NOMO-1 treated with dmso at 0.1 percent for 144 hours (cell line): ENCODE measurements at regions not wholly inside any gene's neighbourhood (a gene's known extent, or its start where the extent isn't known, plus 50 kb on each side); places are given as distances from the start of the nearest gene placed in this dataset.
"Not testable (repeated sequence)": the region's sequence is repeated elsewhere in the genome, so short reads cannot be mapped to it uniquely, and the experiment has no call there.

Source experiments
- DNase-seq: peaks from one replicate; lab custom pipeline; 2025; ENCODE audit not compliant: unreplicated experiment; lab: John Stamatoyannopoulos, UW

DNA sequence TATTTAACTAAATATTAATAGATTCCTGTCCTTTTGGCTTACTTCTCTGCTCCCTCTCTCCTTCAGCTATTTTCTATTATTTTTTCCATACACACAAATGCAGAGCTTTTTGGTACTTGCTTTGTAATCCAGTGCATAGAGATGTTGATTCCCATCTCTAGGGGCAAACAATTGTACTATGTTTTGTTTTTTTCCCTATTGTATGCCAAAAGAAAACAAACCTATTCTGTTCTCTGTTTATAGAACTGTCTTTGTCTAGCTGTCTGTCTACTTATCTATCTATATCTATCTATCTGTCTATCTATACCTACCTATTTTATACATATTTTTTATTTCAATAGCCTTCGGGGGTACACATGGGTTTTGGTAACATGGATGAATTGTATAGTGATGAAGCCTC lies 121.6 kb upstream of the LIFR start:
- no peak for DNase-seq

DNA sequence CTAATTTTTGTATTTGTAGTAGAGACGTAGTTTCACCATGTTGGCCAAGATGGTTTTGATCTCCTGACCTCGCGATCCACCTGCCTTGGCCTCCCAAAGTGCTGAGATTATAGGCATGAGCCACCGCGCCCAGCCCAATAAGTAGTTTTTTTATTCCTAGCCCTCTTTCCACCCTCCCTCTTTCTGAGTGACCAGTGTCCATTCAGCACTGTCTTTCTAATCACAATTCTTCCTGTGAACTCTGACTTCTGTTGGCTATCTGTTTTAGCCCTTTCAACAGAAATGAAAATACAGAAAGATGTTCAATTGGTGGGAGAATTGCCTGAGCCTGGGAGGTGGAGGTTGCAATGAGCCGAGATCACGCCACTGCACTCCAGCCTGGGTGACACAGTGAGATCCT lies 122.3 kb upstream of the LIFR start:
- not testable (repeated sequence) for DNase-seq

DNA sequence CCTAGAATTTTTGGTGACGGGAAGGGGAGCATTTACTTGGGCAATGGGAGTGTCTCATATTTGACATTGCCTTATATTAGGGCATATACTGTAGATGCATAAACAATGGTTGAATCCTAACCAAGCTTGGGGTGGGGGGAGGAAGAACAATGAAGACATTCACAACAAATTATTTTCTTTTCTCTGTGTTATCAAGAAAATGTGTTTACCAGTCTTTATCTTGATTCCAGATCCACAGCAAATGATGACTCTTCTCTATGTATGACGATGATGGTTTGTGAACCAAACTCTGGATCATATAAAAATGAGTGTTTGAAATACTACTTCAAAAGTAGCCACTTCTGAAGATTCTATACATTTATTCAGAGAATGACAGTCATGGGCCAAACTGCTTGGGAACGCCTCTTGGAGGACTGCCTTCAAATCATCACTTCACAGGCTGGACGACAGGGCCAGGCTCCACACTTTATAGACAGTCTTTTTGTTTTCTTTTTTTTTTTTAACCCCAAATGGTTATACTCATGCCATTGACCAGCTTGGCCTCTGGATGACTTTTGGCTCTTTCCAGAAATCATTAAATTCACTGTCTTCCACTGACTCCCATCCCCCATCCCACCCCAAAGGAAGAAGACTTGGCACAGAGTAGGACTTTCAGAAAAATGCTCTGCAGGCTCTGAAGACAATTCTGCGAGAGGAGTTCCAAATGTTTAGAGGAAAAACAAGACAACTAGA lies 123.8 kb upstream of the LIFR start:
- DNase-seq, result no peak

DNA sequence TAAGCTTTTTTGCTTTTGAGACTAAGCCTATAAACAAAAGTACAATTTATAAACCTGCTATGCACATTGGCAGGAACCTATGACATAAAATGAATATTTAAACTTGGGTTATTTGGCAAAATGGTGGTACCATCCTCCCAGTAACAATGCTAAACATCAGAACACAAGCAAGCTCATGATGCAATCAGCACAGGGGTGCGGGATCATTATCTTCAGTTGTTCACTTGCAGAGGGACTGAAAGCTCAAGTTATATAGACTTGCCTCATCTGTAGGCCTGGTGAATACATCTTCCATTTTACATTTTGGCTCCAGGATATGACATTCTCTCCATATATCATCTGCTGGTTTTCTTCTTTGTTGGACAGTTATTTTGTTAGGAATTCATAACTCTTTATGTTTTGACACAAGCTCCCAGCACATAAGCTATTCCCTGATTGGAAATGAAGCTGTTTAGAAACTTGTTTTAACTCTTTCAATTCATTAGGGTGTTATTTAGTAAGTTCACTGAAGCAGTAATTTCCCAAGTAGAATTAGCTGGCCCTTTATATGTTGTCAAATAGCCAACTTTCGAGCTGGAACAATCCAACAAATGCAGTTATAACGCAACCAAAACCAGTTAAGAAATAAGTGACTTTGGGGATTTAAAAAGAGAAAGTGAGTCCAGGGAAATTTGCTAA lies 124.7 kb upstream of the LIFR start:
- no peak for DNase-seq

DNA sequence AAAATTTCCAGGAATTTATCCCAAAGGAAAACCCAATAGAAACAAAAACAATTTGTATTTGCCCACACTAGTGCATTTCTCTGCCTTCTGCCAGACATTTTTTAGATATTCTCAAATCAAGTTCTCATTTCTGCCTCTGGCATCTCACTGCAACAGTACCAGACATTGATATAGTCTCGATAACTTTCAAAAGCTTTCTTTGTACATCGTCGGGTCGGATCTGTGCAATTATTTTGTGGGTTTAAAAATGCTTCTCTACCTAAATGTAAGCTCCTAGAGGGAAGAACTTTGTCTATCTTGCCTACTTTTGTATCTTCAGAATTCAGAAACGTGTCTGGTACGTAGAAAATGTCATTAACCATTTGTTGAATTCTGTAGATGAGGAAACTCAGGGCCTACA lies 125.5 kb upstream of the LIFR start:
- DNase-seq, result no peak

DNA sequence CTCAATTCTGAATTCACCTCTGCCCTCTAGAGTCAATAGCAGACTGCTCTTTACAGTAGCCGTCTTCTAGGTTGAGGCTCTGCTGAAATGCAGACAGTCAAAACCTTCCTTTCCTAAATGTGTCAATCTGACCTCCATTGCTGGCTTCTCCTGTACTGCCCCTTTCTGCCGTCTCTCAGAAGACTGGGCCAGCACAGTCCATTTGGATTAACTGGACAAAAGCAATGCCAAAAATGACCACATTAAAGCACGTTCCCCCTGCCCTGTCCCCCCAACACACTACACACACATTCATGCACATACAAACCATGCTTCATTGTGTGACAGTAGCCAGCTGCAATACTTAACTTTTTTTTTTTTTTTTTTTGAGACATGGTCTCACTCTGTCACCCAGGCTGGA lies 130.2 kb upstream of the LIFR start:
- DNase-seq, result no peak

DNA sequence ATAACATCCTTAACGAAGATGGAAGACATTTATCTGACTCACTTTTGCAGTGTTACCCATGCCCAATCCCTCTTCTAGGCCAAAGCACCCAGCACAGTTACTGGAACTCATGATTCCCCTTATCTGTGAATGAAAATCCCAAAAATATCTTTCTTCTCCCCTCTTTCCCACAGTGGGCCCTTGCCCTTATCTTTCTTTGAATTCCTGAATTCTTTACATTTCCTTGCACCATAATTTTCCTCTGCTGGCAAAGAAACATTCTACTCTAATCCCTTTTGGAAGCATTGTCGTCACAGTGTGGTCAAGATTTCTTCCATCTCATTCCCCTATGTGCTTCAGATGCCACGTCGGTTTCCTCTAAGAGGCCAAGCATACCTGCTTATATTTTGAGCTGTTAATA lies 135.9 kb upstream of the LIFR start:
- DNase-seq, result no peak

DNA sequence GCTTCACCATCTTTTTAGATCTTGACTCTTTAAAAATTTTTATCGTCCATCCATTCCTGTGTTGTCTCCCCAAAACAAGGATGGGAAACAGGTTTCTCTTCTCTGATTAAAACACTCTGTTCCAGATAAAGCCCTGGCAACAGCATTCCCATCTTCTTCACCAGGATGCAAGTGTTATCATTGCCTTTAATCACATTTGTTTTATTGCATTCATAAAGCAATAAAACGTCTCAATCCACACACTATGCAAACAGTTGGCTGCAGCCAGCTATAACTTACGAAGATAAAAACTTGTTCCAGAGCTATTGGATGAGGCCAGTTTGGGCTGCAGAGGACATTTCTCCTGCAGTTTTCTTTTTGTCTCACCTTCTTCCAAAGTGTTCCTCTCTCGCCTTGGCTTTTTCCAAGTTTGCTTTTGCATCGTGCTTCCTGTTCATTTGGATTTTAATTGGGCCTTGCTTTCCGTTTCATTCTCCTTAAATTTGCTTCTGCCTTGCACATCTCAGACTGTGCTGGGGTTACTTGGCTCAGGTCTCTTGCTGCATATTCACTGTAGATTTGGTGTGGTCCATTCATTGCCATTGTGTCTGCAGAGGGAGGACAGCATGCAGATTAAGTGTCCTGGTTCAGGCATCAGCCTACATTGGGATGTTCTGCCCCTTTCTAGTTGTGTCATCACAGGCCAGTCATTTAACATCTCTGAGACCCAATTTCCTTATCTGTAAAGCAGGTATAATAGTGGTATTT lies 136.5 kb upstream of the LIFR start:
- no peak for DNase-seq

DNA sequence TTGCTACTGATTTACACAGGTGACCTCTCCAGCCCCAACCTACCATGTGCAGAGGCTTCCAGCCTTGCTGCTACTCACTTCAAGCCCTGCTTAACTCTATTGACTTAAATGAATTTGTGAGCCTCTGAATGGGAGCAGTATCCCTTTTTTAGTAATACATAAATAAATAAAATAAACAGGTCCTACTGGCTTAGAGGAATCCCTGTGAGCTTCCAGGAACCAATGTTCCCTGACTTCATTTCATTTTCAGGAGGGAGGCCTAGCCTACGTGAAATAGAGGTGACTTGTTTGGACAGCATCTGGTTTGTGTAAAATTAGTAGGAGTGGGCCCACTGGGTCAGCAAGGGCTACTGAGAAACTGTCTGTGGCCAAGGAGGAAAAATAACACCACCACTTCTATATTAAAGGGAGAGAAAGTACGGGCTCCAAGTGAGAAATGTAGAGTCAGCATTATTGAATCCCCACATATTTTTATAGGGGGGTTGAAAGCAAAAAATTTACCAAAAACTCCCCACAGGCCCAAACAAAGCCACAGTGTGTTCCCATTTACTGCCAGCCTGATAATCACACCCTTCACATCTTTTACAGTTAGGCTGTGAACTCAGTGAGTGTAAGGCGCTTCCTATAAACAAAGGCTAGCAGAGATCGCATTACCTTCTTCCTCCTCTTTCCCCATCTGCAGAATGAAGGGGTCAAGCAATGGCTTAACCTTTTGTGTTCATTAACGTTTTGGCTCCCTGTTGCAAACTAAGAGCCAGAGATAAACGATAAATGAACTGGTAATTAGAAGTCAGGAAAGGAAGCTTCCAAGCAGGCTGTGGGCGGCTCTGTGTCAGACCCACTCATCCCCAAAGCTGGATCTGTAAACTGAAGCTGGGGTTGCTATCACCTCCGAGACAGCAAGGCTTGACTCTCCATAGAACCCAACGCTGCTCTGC lies 138.8 kb upstream of the LIFR start:
- DNase-seq, result no peak

DNA sequence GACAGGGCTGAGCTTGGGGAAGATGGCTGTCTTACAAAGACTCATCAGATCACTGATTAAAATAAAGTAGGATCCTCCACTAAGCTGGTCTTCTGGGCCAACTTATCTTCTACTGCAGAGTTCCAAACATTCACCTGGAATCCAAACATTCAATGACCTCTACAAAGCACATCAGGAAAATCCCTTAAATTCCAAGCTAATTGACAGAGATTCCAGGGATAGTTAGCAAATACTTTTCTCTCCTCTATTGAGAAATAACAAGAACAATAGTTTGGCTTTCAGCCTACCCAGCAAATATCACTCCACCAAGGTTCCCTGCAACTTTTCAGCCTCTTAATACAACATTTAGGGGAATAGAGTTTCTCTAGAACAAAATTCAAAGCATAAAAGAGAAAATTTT lies 140.6 kb upstream of the LIFR start:
- DNase-seq, result no peak

DNA sequence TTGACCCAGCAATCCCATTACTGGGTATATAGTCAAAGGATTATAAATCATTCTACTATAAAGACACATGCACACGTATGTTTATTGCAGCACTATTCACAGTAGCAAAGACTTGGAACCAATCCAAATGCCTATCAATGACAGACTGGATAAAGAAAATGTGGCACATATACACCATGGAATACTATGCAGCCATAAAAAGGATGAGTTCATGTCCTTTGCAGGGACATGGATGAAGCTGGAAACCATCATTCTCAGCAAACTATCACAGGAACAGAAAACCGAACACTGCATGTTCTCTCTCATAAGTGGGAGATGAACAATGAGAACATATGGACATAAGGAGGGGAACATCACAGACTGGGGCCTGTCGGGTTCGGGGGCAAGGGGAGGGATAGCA lies 140.3 kb upstream of the OSMR start:
- DNase-seq, result not testable (repeated sequence)

DNA sequence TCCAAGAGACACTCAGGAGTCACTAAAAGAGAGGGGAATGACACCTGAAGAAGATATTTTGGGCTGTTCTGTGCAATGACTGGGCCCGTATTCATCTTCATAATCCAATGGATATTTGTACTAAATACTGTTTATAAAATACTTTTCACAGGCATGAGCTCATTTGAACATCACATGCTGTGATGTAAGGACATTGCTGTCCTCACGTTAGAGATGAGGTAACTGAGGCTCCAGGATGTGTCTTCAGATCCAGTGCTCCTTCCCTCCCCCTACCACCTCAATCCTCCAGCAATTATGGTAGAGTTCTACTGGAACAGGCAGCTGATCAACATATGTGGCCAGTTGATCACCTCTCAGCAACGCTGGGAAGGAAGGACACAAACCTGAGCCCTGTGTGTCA lies 139.4 kb upstream of the OSMR start:
- no peak for DNase-seq

DNA sequence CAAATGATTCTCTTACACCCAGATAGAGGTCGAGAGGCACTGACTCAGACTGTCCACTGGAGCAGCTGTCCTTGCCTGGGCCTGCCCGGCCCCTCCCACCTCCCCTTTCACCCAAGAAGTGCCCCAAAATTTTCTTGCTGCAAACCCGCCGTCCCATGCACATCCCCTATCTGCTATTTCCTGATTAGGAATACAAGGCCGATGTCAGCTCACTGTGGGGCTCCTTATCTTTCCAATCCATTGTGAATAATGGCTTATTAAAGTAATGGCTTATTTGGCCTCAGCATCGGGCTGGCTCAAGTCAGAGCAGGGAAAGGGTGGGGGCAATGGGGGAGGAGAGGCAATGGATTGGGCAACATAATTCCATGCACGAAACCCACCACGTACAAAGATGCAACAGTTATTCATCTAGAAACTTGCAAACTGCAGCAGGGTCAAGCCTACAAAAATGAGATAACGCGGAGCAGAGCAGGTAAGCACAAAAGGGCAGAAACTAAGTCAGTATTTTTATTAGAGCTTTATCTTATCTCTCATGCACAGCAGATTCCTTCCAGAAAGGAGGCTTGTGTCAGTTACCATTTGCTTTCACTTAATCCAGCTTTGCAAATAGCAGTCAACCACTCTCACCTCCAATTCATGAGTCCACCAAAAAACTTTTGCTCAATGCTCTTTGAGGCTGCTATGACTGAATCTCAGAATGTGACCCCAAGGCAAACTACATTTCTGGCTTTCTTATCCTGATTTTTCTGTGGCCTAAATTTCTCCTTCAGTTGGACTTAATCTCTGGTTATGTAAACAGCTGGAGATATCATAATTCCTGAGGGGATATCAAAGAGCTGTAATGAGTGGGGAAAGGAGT lies 138.2 kb upstream of the OSMR start:
- no peak for DNase-seq

DNA sequence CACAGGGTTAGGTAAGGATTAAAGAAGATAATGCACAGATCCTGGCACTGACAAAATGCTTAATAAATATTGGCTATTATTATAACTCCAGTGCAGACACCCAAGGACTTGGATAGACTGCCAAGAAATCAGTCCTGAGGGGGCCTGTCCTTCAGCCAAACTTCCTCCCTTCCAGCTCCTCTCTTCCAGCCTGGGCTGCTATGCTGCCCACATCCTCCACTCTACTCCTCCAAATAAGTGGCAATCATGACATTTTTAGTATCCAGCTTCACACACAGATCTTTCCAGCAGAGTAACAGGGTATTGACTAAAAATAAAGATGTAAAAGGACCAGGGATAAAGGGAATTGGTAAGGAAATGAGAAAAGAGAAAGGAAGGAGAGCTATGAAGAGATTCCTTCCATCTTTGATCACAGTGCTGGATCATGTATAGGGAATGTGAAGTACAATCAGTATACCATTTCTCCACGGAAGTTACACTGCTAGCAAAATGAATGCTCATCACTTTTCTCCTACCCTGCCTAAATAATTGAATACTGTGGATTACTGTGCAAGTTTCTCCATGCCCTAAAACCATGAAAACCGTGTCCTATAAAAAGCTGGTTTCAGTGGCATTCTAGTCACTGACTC lies 136.0 kb upstream of the OSMR start:
- DNase-seq, result no peak

DNA sequence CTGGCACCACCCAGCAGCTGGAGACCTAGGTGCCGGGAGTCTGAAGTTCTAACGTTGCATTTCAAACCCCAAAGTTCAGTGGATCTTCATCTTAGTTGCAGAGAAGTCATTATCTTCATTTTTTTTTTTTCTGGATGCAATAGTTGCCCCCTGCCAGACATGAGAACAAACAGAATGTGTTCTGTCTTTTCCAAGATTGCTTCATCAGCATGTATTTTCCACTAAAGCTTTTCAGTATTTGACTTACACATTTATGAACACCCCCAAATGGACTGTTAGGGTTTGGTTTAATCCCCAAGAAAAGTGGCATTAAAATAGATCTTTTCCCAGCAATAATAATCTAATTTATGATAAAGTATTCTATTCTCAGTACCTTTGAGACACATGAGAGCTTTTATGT lies 135.2 kb upstream of the OSMR start:
- no peak for DNase-seq

DNA sequence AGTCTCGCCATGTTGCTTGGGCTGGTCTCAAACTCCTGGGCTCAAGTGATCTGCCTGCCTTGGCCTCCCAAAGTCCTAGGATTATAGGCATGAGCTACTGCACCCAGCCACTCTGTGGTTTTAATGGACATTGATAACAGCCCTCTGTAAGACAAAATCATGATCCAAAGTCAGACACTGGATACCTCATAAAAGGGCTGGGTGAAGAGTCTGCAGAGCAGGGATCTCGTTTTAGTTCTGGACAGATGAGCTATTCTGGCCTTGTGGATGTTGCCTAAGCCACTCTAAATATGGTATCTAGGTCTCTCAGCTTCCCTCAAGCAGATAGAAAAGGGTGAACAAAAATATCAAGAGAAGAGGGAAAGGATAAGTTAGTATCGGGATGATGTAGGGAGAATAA lies 133.4 kb upstream of the OSMR start:
- no peak for DNase-seq

DNA sequence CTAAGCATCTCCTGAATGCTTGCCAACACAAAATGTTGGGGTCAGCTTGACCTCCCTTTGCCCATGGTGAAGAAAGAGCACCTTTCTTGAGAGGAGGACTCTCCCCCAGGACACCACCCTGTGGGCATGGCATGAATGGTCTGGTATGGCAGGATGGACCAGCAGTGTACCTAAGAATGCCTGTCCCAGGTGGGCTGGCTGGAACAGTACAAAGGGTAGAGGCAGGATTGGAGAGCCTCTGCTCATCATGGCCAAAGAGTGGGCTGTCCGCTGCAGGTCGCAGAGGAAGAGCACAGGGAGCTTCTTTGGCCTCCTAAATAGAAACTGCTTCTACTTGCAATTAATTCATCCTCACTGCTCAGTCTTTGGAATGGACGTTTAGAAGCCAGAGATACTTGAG lies 131.6 kb upstream of the OSMR start:
- no peak for DNase-seq

DNA sequence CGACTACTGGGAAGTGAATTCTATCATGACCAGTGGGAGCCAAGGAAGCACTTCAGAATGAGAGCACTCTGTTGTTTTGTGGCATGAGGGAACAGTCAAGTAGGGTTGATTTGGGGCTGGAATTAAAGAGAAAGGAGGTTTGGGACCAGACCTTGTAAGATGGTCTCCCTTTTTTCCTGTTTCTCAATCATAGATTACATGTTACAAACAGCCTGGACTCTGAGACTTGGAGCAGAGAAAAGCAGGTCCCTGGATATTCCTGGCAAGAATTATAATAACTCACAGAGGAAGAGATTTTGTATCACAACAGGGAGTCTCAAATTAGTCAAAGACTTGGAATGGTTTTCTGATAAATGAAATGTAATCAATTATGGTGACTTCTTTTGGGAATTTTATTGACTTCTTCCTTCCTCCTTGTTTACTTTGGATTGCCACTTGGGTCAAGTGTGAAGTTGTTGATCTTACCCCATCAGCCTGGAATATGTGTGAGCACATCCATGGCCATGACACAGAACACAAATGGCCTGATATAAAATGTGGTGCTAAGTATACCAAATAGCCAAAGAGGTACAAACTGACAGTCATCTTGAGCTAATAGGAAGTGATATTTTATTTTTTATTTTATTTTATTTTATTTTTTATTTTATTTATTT lies 131.0 kb upstream of the OSMR start:
- DNase-seq, result no peak

DNA sequence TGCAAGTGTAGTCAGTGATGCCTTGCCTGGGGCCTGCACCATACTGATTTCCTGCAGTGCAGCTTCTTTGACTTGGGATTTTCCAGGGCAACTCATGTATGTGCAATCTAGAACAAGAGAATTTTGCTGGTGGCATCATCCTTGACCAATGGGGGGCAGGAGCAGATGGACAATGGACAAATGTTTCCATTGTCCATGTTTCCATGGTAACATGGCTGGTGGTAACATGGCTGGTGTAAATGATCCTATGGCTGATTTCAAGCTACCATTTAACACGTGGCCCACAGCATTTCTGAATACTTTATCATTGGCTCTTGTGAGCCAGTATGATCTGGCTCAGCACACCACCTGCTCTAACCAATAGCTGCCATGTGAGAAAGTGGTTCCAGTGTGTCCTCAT lies 130.1 kb upstream of the OSMR start:
- no peak for DNase-seq
